Natural killer cell treated with Interleukin-12 subunit alpha and Interleukin-12 subunit beta and Interleukin-15 and Interleukin-18, amount 100 ng/mL, for 72 hours (primary cell): ENCODE measurements at regions not wholly inside any gene's neighbourhood (a gene's known extent, or its start where the extent isn't known, plus 50 kb on each side); places are given as distances from the start of the nearest gene placed in this dataset.

Experiments
- ATAC-seq, 2 donors: fragments of 150-1000 bp; cut with Tn5 transposase in 1 of 2; sonication (Bioruptor Pico), chemical (Tn5 transposase) in 1 of 2; 2 replicates each; pipeline ENCODE4 v1.10.0; 2021
- DNase-seq: peaks from one replicate; pipeline ENCODE4 v3.0.0; 2022; ENCODE audit warnings: low spot score
- H3K27ac Mint-ChIP-seq, 2 donors: 1 replicate in 1 of 2; 2 replicates in 1 of 2; pipeline ENCODE4 v1.8.0; 2022; ENCODE audit warnings: mixed read lengths in 2 of 2, mild to moderate bottlenecking in 1 of 2, moderate library complexity in 1 of 2
- H3K27me3 Mint-ChIP-seq, 2 donors: 1 replicate in 1 of 2; 2 replicates in 1 of 2; pipeline ENCODE4 v1.8.0; 2022; ENCODE audit warnings: mixed read lengths in 2 of 2
- H3K36me3 Mint-ChIP-seq: one replicate; pipeline ENCODE4 v1.8.0; 2022; ENCODE audit warnings: mixed read lengths
- H3K4me1 Mint-ChIP-seq, 2 donors: 1 replicate in 1 of 2; 2 replicates in 1 of 2; pipeline ENCODE4 v1.8.0; 2022; ENCODE audit warnings: low read depth in 2 of 2, mixed read lengths in 2 of 2, mild to moderate bottlenecking in 1 of 2
- H3K4me3 Mint-ChIP-seq: one replicate; pipeline ENCODE4 v1.8.0; 2022; ENCODE audit warnings: mixed read lengths
- H3K9me3 Mint-ChIP-seq: 2 replicates; pipeline ENCODE4 v1.8.0; 2022; ENCODE audit warnings: mixed read lengths

- Mint-ChIP-seq H3K27ac (no peak overlapping the region), H3K4me1 (no peaks in the 10 kb centered on the region), H3K27me3 (no peaks in the 10 kb centered on the region)
Measured at GRCh38 chr6:113146878-113147277, 710.3 kb upstream of the MARCKS start.

GRCh38 chr6:113147544-113147943 is 709.6 kb upstream of the MARCKS start:
- DNase-seq: no peak
- H3K27ac Mint-ChIP-seq: no peak overlapping the region
- peaks cover 11% of the 10 kb centered on the region for H3K9me3 Mint-ChIP-seq
- ATAC-seq: no peak
- no peaks in the 10 kb centered on the region for H3K4me1 Mint-ChIP-seq
- no peaks in the 10 kb centered on the region for H3K36me3 Mint-ChIP-seq
- H3K27me3 Mint-ChIP-seq: no peaks in the 10 kb centered on the region
- H3K4me3 Mint-ChIP-seq: no peak overlapping the region

More at GRCh38 chr6:113146878-113147277, 710.3 kb upstream of the MARCKS start:
- H3K36me3 Mint-ChIP-seq: no peaks in the 10 kb centered on the region
- H3K4me3 Mint-ChIP-seq: no peak overlapping the region
- no peak for DNase-seq
- peaks cover 10% of the 10 kb centered on the region for H3K9me3 Mint-ChIP-seq
- no peak for ATAC-seq

- Mint-ChIP-seq H3K27ac (no peak overlapping the region), H3K4me3 (no peak overlapping the region), H3K27me3 (no peaks in the 10 kb centered on the region), H3K4me1 (no peaks in the 10 kb centered on the region), H3K36me3 (no peaks in the 10 kb centered on the region), H3K9me3 (peaks cover 11% of the 10 kb centered on the region)
- ATAC-seq (no peak), DNase-seq (no peak)
Measured at GRCh38 chr6:113148566-113148965, 708.6 kb upstream of the MARCKS start.

GRCh38 chr6:113149511-113149910 is 707.6 kb upstream of the MARCKS start:
- H3K4me3 Mint-ChIP-seq: no peak overlapping the region
- H3K27ac Mint-ChIP-seq: no peak overlapping the region
- no peaks in the 10 kb centered on the region for H3K36me3 Mint-ChIP-seq
- H3K9me3 Mint-ChIP-seq: peaks cover 14% of the 10 kb centered on the region
- ATAC-seq (no peak), DNase-seq (no peak)
- H3K4me1 Mint-ChIP-seq: no peaks in the 10 kb centered on the region
- no peaks in the 10 kb centered on the region for H3K27me3 Mint-ChIP-seq

GRCh38 chr6:113160306-113161017 is 696.7 kb upstream of the MARCKS start:
- no peak overlapping the region for H3K4me3 Mint-ChIP-seq
- no peaks in the 10 kb centered on the region for H3K4me1 Mint-ChIP-seq
- DNase-seq: no peak
- no peaks in the 10 kb centered on the region for H3K27me3 Mint-ChIP-seq
- H3K36me3 Mint-ChIP-seq: no peaks in the 10 kb centered on the region
- peaks cover 9% of the 10 kb centered on the region for H3K9me3 Mint-ChIP-seq
- no peak for ATAC-seq
- H3K27ac Mint-ChIP-seq: no peak overlapping the region

- ATAC-seq (no peak), DNase-seq (no peak)
- no peak overlapping the region for H3K4me3 Mint-ChIP-seq
- H3K9me3 Mint-ChIP-seq: peaks cover 5% of the 10 kb centered on the region
- no peaks in the 10 kb centered on the region for H3K27me3 Mint-ChIP-seq
- H3K4me1 Mint-ChIP-seq: no peaks in the 10 kb centered on the region
- no peak overlapping the region for H3K27ac Mint-ChIP-seq
- no peaks in the 10 kb centered on the region for H3K36me3 Mint-ChIP-seq
Measured at GRCh38 chr6:113161018-113161315, 696.2 kb upstream of the MARCKS start.

- Mint-ChIP-seq H3K36me3 (no peaks in the 10 kb centered on the region), H3K27me3 (no peaks in the 10 kb centered on the region), H3K9me3 (peaks cover 3% of the 10 kb centered on the region), H3K27ac (no peak overlapping the region), H3K4me1 (no peaks in the 10 kb centered on the region), H3K4me3 (no peak overlapping the region)
- no peak for ATAC-seq
- no peak for DNase-seq
Measured at GRCh38 chr6:113162739-113163138, 694.4 kb upstream of the MARCKS start.

GRCh38 chr6:113168057-113168456 is 689.1 kb upstream of the MARCKS start:
- Mint-ChIP-seq H3K36me3 (no peaks in the 10 kb centered on the region), H3K4me1 (no peaks in the 10 kb centered on the region), H3K9me3 (peaks cover 4% of the 10 kb centered on the region)

GRCh38 chr6:113169484-113169883 is 687.7 kb upstream of the MARCKS start:
- Mint-ChIP-seq H3K9me3 (peaks cover 4% of the 10 kb centered on the region), H3K36me3 (no peaks in the 10 kb centered on the region), H3K27me3 (no peaks in the 10 kb centered on the region), H3K4me1 (no peaks in the 10 kb centered on the region), H3K4me3 (no peak overlapping the region), H3K27ac (no peak overlapping the region)
- ATAC-seq (no peak), DNase-seq (no peak)

More at GRCh38 chr6:113168057-113168456, 689.1 kb upstream of the MARCKS start:
- no peak for ATAC-seq
- H3K4me3 Mint-ChIP-seq: no peak overlapping the region
- no peak overlapping the region for H3K27ac Mint-ChIP-seq
- no peaks in the 10 kb centered on the region for H3K27me3 Mint-ChIP-seq
- DNase-seq: no peak

- Mint-ChIP-seq H3K27me3 (no peaks in the 10 kb centered on the region), H3K4me1 (no peaks in the 10 kb centered on the region)
Measured at GRCh38 chr6:113170454-113170853, 686.7 kb upstream of the MARCKS start.

GRCh38 chr6:113171882-113172281 is 685.3 kb upstream of the MARCKS start:
- DNase-seq (no peak), ATAC-seq (no peak)
- H3K9me3 Mint-ChIP-seq: peaks cover 4% of the 10 kb centered on the region
- H3K27ac Mint-ChIP-seq: no peak overlapping the region
- no peaks in the 10 kb centered on the region for H3K27me3 Mint-ChIP-seq
- H3K4me3 Mint-ChIP-seq: no peak overlapping the region
- no peaks in the 10 kb centered on the region for H3K36me3 Mint-ChIP-seq
- no peaks in the 10 kb centered on the region for H3K4me1 Mint-ChIP-seq

More at GRCh38 chr6:113170454-113170853, 686.7 kb upstream of the MARCKS start:
- ATAC-seq (no peak), DNase-seq (no peak)
- Mint-ChIP-seq H3K4me3 (no peak overlapping the region), H3K36me3 (no peaks in the 10 kb centered on the region), H3K9me3 (peaks cover 4% of the 10 kb centered on the region), H3K27ac (no peak overlapping the region)

- H3K9me3 Mint-ChIP-seq: peaks cover 4% of the 10 kb centered on the region
- no peaks in the 10 kb centered on the region for H3K27me3 Mint-ChIP-seq
- no peak overlapping the region for H3K4me3 Mint-ChIP-seq
- ATAC-seq: no peak
- H3K4me1 Mint-ChIP-seq: no peaks in the 10 kb centered on the region
- no peaks in the 10 kb centered on the region for H3K36me3 Mint-ChIP-seq
- H3K27ac Mint-ChIP-seq: no peak overlapping the region
- DNase-seq: no peak
Measured at GRCh38 chr6:113172531-113172966, 684.6 kb upstream of the MARCKS start.

- Mint-ChIP-seq H3K36me3 (no peaks in the 10 kb centered on the region), H3K9me3 (peaks cover 14% of the 10 kb centered on the region), H3K4me1 (no peaks in the 10 kb centered on the region), H3K27me3 (no peaks in the 10 kb centered on the region), H3K27ac (no peak overlapping the region), H3K4me3 (no peak overlapping the region)
- DNase-seq: no peak
- no peak for ATAC-seq
Measured at GRCh38 chr6:113178349-113178748, 678.8 kb upstream of the MARCKS start.

- Mint-ChIP-seq H3K36me3 (no peaks in the 10 kb centered on the region), H3K9me3 (peaks cover 19% of the 10 kb centered on the region), H3K27ac (no peak overlapping the region), H3K4me1 (no peaks in the 10 kb centered on the region), H3K27me3 (no peaks in the 10 kb centered on the region), H3K4me3 (no peak overlapping the region)
- DNase-seq (no peak), ATAC-seq (no peak)
Measured at GRCh38 chr6:113181164-113181563, 676.0 kb upstream of the MARCKS start.
